Karpas-422 (cell line): ENCODE measurements at regions not wholly inside any gene's neighbourhood (a gene's known extent, or its start where the extent isn't known, plus 50 kb on each side); places are given as distances from the start of the nearest gene placed in this dataset.
A peak's percentile ranks its signal among the peaks of the same experiment; 100 is the strongest.

Experiments
- DNase-seq: peaks from one replicate; pipeline ENCODE4 v3.0.0-alpha.2; 2015
- H2AFZ ChIP-seq: fragments of 200-600 bp; sonication (generic); 2 replicates; pipeline ENCODE4 v1.6.1; 2014; ENCODE audit warnings: antibody characterized with exemption, low read length, mixed read lengths
- H3K27ac ChIP-seq: fragments of 200-600 bp; sonication (generic); 2 replicates; pipeline ENCODE4 v1.5.1; 2014; ENCODE audit warnings: mild to moderate bottlenecking, low read length, moderate library complexity
- H3K27me3 ChIP-seq: fragments of 200-600 bp; sonication (generic); 2 replicates; pipeline ENCODE4 v1.6.1; 2014; ENCODE audit warnings: low read length, mixed read lengths
- H3K36me3 ChIP-seq: fragments of 200-600 bp; sonication (generic); 2 replicates; pipeline ENCODE4 v1.6.1; 2014; ENCODE audit warnings: low read length, mixed read lengths; ENCODE audit not compliant: insufficient read depth
- H3K4me1 ChIP-seq: fragments of 200-600 bp; sonication (generic); 2 replicates; pipeline ENCODE4 v1.6.1; 2014; ENCODE audit warnings: mild to moderate bottlenecking, low read length, mixed read lengths
- H3K4me2 ChIP-seq: fragments of 200-600 bp; sonication (generic); 2 replicates; pipeline ENCODE4 v1.6.1; 2014; ENCODE audit warnings: low read length, low read depth, mild to moderate bottlenecking; ENCODE audit not compliant: poor library complexity, severe bottlenecking
- H3K4me3 ChIP-seq: fragments of 200-600 bp; sonication (generic); 2 replicates; pipeline ENCODE4 v1.5.1; 2014; ENCODE audit warnings: mild to moderate bottlenecking, antibody characterized with exemption, low read length, mixed read lengths
- H3K79me2 ChIP-seq: fragments of 200-600 bp; sonication (generic); 2 replicates; pipeline ENCODE4 v1.6.1; 2014; ENCODE audit warnings: mild to moderate bottlenecking, low read length, mixed read lengths
- H3K9ac ChIP-seq: fragments of 200-600 bp; sonication (generic); 2 replicates; pipeline ENCODE4 v1.6.0; 2014; ENCODE audit warnings: low read length
- H3K9me2 ChIP-seq: fragments of 200-600 bp; sonication (generic), shearing (Covaris generic); replicated peaks from 2 replicates; pipeline ENCODE4 v1.6.0; 2014; ENCODE audit warnings: mild to moderate bottlenecking, low read length, moderate library complexity; ENCODE audit not compliant: insufficient read depth
- H3K9me3 ChIP-seq: fragments of 300-700, 200-600 bp; sonication (generic); 2 replicates; pipeline ENCODE4 v1.6.1; 2014; ENCODE audit warnings: low read length, mixed read lengths
- H4K20me1 ChIP-seq: fragments of 200-600 bp; sonication (generic); 2 replicates; pipeline ENCODE4 v1.6.1; 2014; ENCODE audit warnings: mild to moderate bottlenecking, antibody characterized with exemption, low read length, low read depth; ENCODE audit not compliant: insufficient read depth

GRCh38 chr9:29657821-29658220 lies 2084.5 kb upstream of the C9orf72 start:
- Histone ChIP-seq H3K27ac (no peak overlapping the region), H3K9ac (no peak overlapping the region), H4K20me1 (no peaks in the 10 kb centered on the region), H3K79me2 (no peaks in the 10 kb centered on the region), H3K27me3 (no peaks in the 10 kb centered on the region), H3K4me2 (no peak overlapping the region), H3K9me3 (peaks cover 10% of the 10 kb centered on the region), H3K4me1 (no peaks in the 10 kb centered on the region), H3K4me3 (no peak overlapping the region), H3K36me3 (no peaks in the 10 kb centered on the region), H3K9me2 (no peaks in the 10 kb centered on the region), H2AFZ (no peak overlapping the region)
- DNase-seq = no peak

DNA sequence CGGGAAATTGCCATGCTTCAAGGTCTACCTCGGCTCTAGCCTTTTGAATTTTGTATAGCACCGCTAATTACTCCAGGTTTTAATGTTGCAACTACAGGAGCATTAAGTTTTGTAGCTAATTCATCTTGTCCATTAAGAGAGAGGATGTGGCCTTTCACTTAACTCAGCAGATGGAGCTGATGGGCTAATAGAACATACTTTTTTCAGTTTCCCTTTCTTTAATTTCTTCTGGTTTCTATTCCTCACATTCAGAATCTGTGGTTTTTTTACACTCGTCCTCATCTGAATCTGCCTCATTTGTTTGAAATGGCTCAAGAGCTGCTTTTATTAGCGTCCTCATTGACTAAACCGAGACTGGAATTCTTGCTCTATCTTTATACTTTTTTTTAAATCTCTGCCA lies 2085.7 kb upstream of the C9orf72 start:
- no peak for DNase-seq
- no peak overlapping the region for H3K27ac ChIP-seq
- no peaks in the 10 kb centered on the region for H3K27me3 ChIP-seq
- no peak overlapping the region for H3K9ac ChIP-seq
- no peak overlapping the region for H2AFZ ChIP-seq
- H3K4me2 ChIP-seq = no peak overlapping the region
- no peaks in the 10 kb centered on the region for H4K20me1 ChIP-seq
- H3K9me3 ChIP-seq = peaks cover 12% of the 10 kb centered on the region
- H3K4me1 ChIP-seq = no peaks in the 10 kb centered on the region
- no peak overlapping the region for H3K4me3 ChIP-seq
- no peaks in the 10 kb centered on the region for H3K36me3 ChIP-seq
- H3K9me2 ChIP-seq = no peaks in the 10 kb centered on the region
- no peaks in the 10 kb centered on the region for H3K79me2 ChIP-seq

GRCh38 chr9:29659736-29660135 lies 2086.5 kb upstream of the C9orf72 start:
- no peak overlapping the region for H2AFZ ChIP-seq
- H3K9me2 ChIP-seq = no peaks in the 10 kb centered on the region
- H3K4me1 ChIP-seq = no peaks in the 10 kb centered on the region
- peaks cover 15% of the 10 kb centered on the region for H3K9me3 ChIP-seq
- H3K9ac ChIP-seq = no peak overlapping the region
- no peaks in the 10 kb centered on the region for H3K79me2 ChIP-seq
- H4K20me1 ChIP-seq = no peaks in the 10 kb centered on the region
- H3K4me2 ChIP-seq = no peak overlapping the region
- H3K27me3 ChIP-seq = no peaks in the 10 kb centered on the region
- H3K36me3 ChIP-seq = no peaks in the 10 kb centered on the region
- no peak overlapping the region for H3K27ac ChIP-seq
- no peak for DNase-seq
- H3K4me3 ChIP-seq = no peak overlapping the region

DNA sequence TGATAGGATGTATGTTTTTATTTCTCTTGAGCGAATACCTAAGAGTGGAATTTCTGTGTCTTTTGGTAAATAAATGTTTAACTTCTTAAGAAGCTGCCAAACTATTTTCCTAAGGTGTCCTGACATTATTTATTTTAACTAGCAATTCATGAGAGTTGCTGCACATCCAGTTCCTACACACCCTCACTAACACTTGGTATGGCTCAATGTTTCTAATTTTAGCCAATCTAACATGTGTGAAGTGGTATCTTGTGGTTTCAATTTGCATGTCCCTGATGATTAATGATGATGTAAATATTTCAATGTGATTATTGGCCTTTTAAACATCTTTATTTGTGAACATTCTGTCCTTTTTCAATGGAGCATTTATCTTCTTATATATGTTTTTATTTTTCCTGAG lies 2095.5 kb upstream of the C9orf72 start:
- Histone ChIP-seq H3K4me1 (no peaks in the 10 kb centered on the region), H3K36me3 (no peaks in the 10 kb centered on the region), H3K27me3 (no peaks in the 10 kb centered on the region), H3K79me2 (no peaks in the 10 kb centered on the region), H3K9me2 (no peaks in the 10 kb centered on the region), H2AFZ (no peak overlapping the region), H3K4me2 (no peak overlapping the region), H3K4me3 (no peak overlapping the region), H3K27ac (no peak overlapping the region), H3K9me3 (peaks cover 24% of the 10 kb centered on the region), H4K20me1 (no peaks in the 10 kb centered on the region), H3K9ac (no peak overlapping the region)
- DNase-seq = no peak

DNA sequence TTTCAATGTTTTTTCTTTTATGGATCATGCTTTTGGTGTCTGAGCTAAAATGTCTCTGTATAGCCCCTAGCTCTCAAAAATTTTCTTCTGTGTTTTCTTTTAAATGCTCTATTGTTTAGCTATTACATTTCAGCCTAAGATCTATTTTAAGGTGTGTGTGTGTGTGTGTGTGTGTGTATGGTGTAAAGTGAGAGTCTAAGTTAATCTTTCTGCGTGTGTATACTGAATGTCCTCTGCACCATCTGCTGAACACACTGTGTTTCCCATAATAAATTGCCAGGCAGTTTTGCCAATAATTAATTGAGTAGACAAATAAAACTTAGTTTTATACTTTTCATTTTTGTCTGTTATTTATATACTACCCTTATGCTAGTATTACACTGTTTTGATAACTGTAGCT lies 2096.3 kb upstream of the C9orf72 start:
- no peak overlapping the region for H2AFZ ChIP-seq
- H3K79me2 ChIP-seq = no peaks in the 10 kb centered on the region
- no peak overlapping the region for H3K27ac ChIP-seq
- no peak for DNase-seq
- H3K4me2 ChIP-seq = no peak overlapping the region
- peaks cover 18% of the 10 kb centered on the region for H3K9me3 ChIP-seq
- no peaks in the 10 kb centered on the region for H3K27me3 ChIP-seq
- no peaks in the 10 kb centered on the region for H3K36me3 ChIP-seq
- H3K9ac ChIP-seq = no peak overlapping the region
- no peaks in the 10 kb centered on the region for H3K9me2 ChIP-seq
- no peak overlapping the region for H3K4me3 ChIP-seq
- H4K20me1 ChIP-seq = no peaks in the 10 kb centered on the region
- no peaks in the 10 kb centered on the region for H3K4me1 ChIP-seq

GRCh38 chr9:29685531-29685930 lies 2112.2 kb upstream of the C9orf72 start:
- H3K27me3 ChIP-seq = no peaks in the 10 kb centered on the region
- H3K9me3 ChIP-seq = peaks cover 28% of the 10 kb centered on the region

DNA sequence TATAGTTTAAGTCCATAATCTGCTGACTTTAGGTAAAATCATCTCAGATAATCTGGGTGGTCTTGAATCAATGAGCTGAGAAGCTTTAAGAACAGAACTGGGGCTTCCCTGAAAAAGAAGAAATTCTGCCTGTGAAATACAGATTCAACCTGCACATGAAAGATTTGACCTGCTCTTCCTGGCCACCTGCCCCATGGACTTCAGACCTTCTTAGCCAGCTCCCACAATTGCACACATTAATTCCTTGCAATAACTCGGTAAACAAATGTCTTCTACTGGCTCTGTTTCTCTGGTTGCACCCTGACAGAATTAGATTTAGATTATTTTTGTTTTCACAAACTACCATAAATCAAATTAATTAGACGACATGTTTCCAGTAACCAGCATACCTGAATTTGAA lies 2117.9 kb upstream of the C9orf72 start:
- Histone ChIP-seq H4K20me1 (no peaks in the 10 kb centered on the region), H3K9me2 (no peaks in the 10 kb centered on the region), H3K27ac (no peak overlapping the region), H3K4me3 (no peak overlapping the region), H3K27me3 (no peaks in the 10 kb centered on the region), H3K4me2 (no peak overlapping the region), H2AFZ (no peak overlapping the region), H3K4me1 (no peaks in the 10 kb centered on the region), H3K9me3 (peaks cover 4% of the 10 kb centered on the region; the same call in 1 of the 2 replicates), H3K9ac (no peak overlapping the region), H3K36me3 (no peaks in the 10 kb centered on the region), H3K79me2 (no peaks in the 10 kb centered on the region)
- no peak for DNase-seq

More at GRCh38 chr9:29685531-29685930, 2112.2 kb upstream of the C9orf72 start:
- no peaks in the 10 kb centered on the region for H3K79me2 ChIP-seq
- H3K4me3 ChIP-seq = no peak overlapping the region
- H4K20me1 ChIP-seq = no peaks in the 10 kb centered on the region
- H3K36me3 ChIP-seq = no peaks in the 10 kb centered on the region
- no peak for DNase-seq
- no peak overlapping the region for H3K4me2 ChIP-seq
- no peak overlapping the region for H3K9ac ChIP-seq
- H3K9me2 ChIP-seq = no peaks in the 10 kb centered on the region
- H2AFZ ChIP-seq = no peak overlapping the region
- no peak overlapping the region for H3K27ac ChIP-seq
- no peaks in the 10 kb centered on the region for H3K4me1 ChIP-seq

- Histone ChIP-seq H3K9me3 (peaks cover 4% of the 10 kb centered on the region; the same call in 1 of the 2 replicates), H3K4me3 (no peak overlapping the region), H3K36me3 (no peaks in the 10 kb centered on the region), H3K4me1 (no peaks in the 10 kb centered on the region), H3K4me2 (no peak overlapping the region), H3K27ac (no peak overlapping the region), H3K9ac (no peak overlapping the region), H3K79me2 (no peaks in the 10 kb centered on the region), H3K9me2 (no peaks in the 10 kb centered on the region), H2AFZ (no peak overlapping the region), H4K20me1 (no peaks in the 10 kb centered on the region), H3K27me3 (no peaks in the 10 kb centered on the region)
- peak; percentile 71 for DNase-seq
These were observed 2118.6 kb upstream of the C9orf72 start for GRCh38 chr9:29691758-29692407.
